Mesenchymal stem cell (in vitro differentiated cells and primary cell): ENCODE measurements at regions not wholly inside any gene's neighbourhood (a gene's known extent, or its start where the extent isn't known, plus 50 kb on each side); places are given as distances from the start of the nearest gene placed in this dataset.

Experiments
- DNase-seq: peaks from one replicate; pipeline ENCODE4 v3.0.0-alpha.2; 2013
- H2AFZ ChIP-seq: one replicate; pipeline ENCODE4 v1.6.1; 2013; ENCODE audit warnings: low read depth, mild to moderate bottlenecking, control low read depth, inconsistent platforms, low read length, moderate library complexity
- H2AK5ac ChIP-seq: 2 replicates; pipeline ENCODE4 v1.6.1; 2013; ENCODE audit warnings: low read length, moderate library complexity, mild to moderate bottlenecking, inconsistent platforms; ENCODE audit not compliant: severe bottlenecking
- H2BK120ac ChIP-seq: one replicate; pipeline ENCODE4 v1.6.1; 2013; ENCODE audit warnings: low read depth, mild to moderate bottlenecking, inconsistent platforms, low read length, moderate library complexity
- H2BK12ac ChIP-seq, 2 experiments: one replicate each; pipeline ENCODE4 v1.6.1; 2013; ENCODE audit warnings: inconsistent platforms in 2 of 2, low read length in 2 of 2, mild to moderate bottlenecking in 2 of 2, moderate library complexity in 2 of 2, control low read depth in 1 of 2
- H2BK15ac ChIP-seq: one replicate; pipeline ENCODE4 v1.6.1; 2013; ENCODE audit warnings: mild to moderate bottlenecking, low read depth, inconsistent platforms; ENCODE audit not compliant: poor library complexity, severe bottlenecking
- H2BK5ac ChIP-seq: 2 replicates; pipeline ENCODE4 v1.6.1; 2013; ENCODE audit warnings: low read depth, mild to moderate bottlenecking, low read length, control low read depth, inconsistent platforms; ENCODE audit not compliant: poor library complexity, severe bottlenecking
- H3K14ac ChIP-seq, 2 experiments: one replicate each; pipeline ENCODE4 v1.6.1; 2013; ENCODE audit warnings: inconsistent platforms in 2 of 2, low read length in 2 of 2, control low read depth in 1 of 2, mild to moderate bottlenecking in 1 of 2, moderate library complexity in 1 of 2
- H3K18ac ChIP-seq, 2 experiments: one replicate each; pipeline ENCODE4 v1.6.1; 2013; ENCODE audit warnings: inconsistent platforms in 2 of 2, low read length in 2 of 2, control low read depth in 1 of 2, low read depth in 1 of 2, mild to moderate bottlenecking in 1 of 2
- H3K23ac ChIP-seq, 2 experiments: one replicate each; pipeline ENCODE4 v1.6.1; 2013; ENCODE audit warnings: inconsistent platforms in 2 of 2, low read length in 2 of 2, mild to moderate bottlenecking in 2 of 2, moderate library complexity in 2 of 2, control low read depth in 1 of 2
- H3K27ac ChIP-seq: 2 replicates; pipeline ENCODE4 v1.5.1; 2013; ENCODE audit warnings: mild to moderate bottlenecking, moderate library complexity, low read length, control low read depth, inconsistent platforms; ENCODE audit not compliant: poor library complexity, severe bottlenecking
- H3K27me3 ChIP-seq, 2 experiments: 2 replicates each; pipeline versions ENCODE4 v1.6.1 to v1.7.0; 2013; ENCODE audit warnings: low read length in 2 of 2, mild to moderate bottlenecking in 2 of 2, moderate library complexity in 2 of 2, control low read depth in 1 of 2, inconsistent platforms in 1 of 2; ENCODE audit not compliant: control insufficient read depth in 1 of 2, insufficient read depth in 1 of 2
- H3K36me3 ChIP-seq, 2 experiments: 2 replicates each; pipeline versions ENCODE4 v1.6.1 to v1.7.0; 2013; ENCODE audit warnings: low read length in 2 of 2, control low read depth in 1 of 2, inconsistent platforms in 1 of 2, low read depth in 1 of 2, mild to moderate bottlenecking in 1 of 2; ENCODE audit not compliant: insufficient read depth in 2 of 2, control insufficient read depth in 1 of 2
- H3K4ac ChIP-seq, 2 experiments: one replicate each; pipeline ENCODE4 v1.6.1; 2013; ENCODE audit warnings: inconsistent platforms in 2 of 2, low read length in 2 of 2, mild to moderate bottlenecking in 2 of 2, moderate library complexity in 2 of 2, control low read depth in 1 of 2, low read depth in 1 of 2
- H3K4me1 ChIP-seq: 2 replicates; pipeline ENCODE4 v1.6.1; 2013; ENCODE audit warnings: low read depth, low read length, control low read depth; ENCODE audit not compliant: control insufficient read depth, insufficient read depth
- H3K4me2 ChIP-seq: 2 replicates; pipeline ENCODE4 v1.6.1; 2013; ENCODE audit warnings: low read length, mild to moderate bottlenecking, inconsistent platforms; ENCODE audit not compliant: poor library complexity, severe bottlenecking
- H3K4me3 ChIP-seq, 2 experiments: 2 replicates each; pipeline versions ENCODE4 v1.5.1 to v1.7.0; 2013; ENCODE audit warnings: low read length in 2 of 2, mild to moderate bottlenecking in 2 of 2, control low read depth in 1 of 2, low read depth in 1 of 2; ENCODE audit not compliant: insufficient read depth in 1 of 2
- H3K79me1 ChIP-seq: replicated peaks from 2 replicates; pipeline ENCODE4 v1.6.1; 2013; ENCODE audit warnings: mild to moderate bottlenecking, control low read depth, low read length, inconsistent platforms; ENCODE audit not compliant: poor library complexity, severe bottlenecking
- H3K9ac ChIP-seq: 2 replicates; pipeline ENCODE4 v1.7.0; 2013; ENCODE audit warnings: mild to moderate bottlenecking, low read length, moderate library complexity
- H3K9me3 ChIP-seq: 2 replicates; pipeline ENCODE4 v1.7.0; 2013; ENCODE audit warnings: mild to moderate bottlenecking, low read length; ENCODE audit not compliant: control insufficient read depth
- H4K8ac ChIP-seq: one replicate; pipeline ENCODE4 v1.6.1; 2013; ENCODE audit warnings: inconsistent platforms, mild to moderate bottlenecking, low read length, moderate library complexity
- H4K91ac ChIP-seq: one replicate; pipeline ENCODE4 v1.6.1; 2013; ENCODE audit warnings: mild to moderate bottlenecking, low read length, inconsistent platforms
- WGBS: methylation state at CpG from one replicate; pipeline ENCODE4 v1.1.7; 2013; ENCODE audit warnings: mixed read lengths; 5-methylcytosine and 5-hydroxymethylcytosine counted together

DNA sequence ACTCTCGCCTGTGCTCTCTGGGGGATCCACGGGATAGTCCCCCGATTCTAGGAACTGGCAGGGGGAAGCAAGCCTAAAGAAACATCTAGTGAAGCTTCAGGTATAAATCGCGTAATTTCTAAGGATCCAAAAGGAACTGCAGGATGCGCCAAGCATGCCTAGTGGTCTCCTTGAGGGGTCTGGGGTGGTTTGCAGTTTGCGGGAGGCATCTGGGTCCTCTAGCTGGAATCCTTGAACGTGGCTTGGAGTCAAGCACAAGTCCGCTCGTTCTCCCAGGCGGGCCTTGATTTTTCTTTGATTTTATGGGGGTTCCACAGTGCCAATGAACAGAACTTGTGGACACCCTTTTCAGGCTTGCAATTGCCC lies 1000.5 kb downstream of the KCNJ18 start:
- Histone ChIP-seq H2AK5ac (no peak overlapping the region), H3K9me3 (no peaks in the 10 kb centered on the region), H3K23ac (no peak overlapping the region), H3K4me3 (no peak overlapping the region), H3K4ac (no peak overlapping the region), H2BK120ac (no peak overlapping the region), H4K8ac (no peak overlapping the region), H3K9ac (no peak overlapping the region), H4K91ac (no peak overlapping the region), H3K79me1 (no peaks in the 10 kb centered on the region), H2BK5ac (no peak overlapping the region), H3K36me3 (no peaks in the 10 kb centered on the region), H2BK15ac (no peak overlapping the region), H3K27me3 (no peaks in the 10 kb centered on the region), H2BK12ac (no peak overlapping the region), H2AFZ (no peak overlapping the region), H3K4me1 (no peaks in the 10 kb centered on the region), H3K27ac (no peak overlapping the region), H3K14ac (no peak overlapping the region), H3K4me2 (no peak overlapping the region), H3K18ac (no peak overlapping the region)
- no peak for DNase-seq
- 88% methylated on average over 11 of the region's 11 CpGs for WGBS

GRCh38 chr17:22694362-22695227 lies 1002.3 kb downstream of the KCNJ18 start:
- Histone ChIP-seq H3K4me1 (no peaks in the 10 kb centered on the region), H3K79me1 (no peaks in the 10 kb centered on the region), H3K14ac (no peak overlapping the region), H2BK120ac (no peak overlapping the region), H3K36me3 (no peaks in the 10 kb centered on the region), H3K27ac (no peak overlapping the region), H3K18ac (no peak overlapping the region), H2BK12ac (no peak overlapping the region), H3K4ac (no peak overlapping the region), H4K91ac (no peak overlapping the region), H3K4me3 (no peak overlapping the region), H2AFZ (no peak overlapping the region), H4K8ac (no peak overlapping the region), H3K23ac (no peak overlapping the region), H2BK5ac (no peak overlapping the region), H2BK15ac (no peak overlapping the region), H3K4me2 (no peak overlapping the region), H3K9ac (no peak overlapping the region), H3K9me3 (no peaks in the 10 kb centered on the region), H3K27me3 (no peaks in the 10 kb centered on the region), H2AK5ac (no peak overlapping the region)
- WGBS, result 92% methylated on average over 33 of the region's 33 CpGs
- no peak for DNase-seq

DNA sequence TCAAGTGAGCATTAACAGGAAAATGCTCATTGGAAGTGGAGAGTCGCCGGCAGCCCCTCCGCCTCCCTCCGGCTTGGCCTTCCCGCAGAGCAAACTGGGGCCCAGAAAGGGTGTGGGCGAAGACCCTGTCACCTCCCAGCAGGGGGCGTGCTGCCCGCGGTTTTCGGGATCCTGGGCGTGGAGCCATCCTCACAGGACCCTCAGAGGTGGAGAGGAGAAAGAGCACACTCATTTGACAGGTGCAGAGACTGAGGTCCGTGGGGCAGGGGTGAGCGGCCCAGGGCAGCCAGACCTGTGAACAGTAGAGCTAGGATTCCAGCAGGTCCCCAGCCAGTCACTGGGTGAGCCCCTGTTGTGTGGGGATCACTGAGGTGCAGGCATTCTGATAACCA lies 1002.9 kb downstream of the KCNJ18 start:
- Histone ChIP-seq H3K27ac (no peak overlapping the region), H4K8ac (no peak overlapping the region), H3K14ac (no peak overlapping the region), H3K4me1 (no peaks in the 10 kb centered on the region), H2BK5ac (no peak overlapping the region), H3K9me3 (no peaks in the 10 kb centered on the region), H3K4ac (no peak overlapping the region), H3K27me3 (no peaks in the 10 kb centered on the region), H2BK12ac (no peak overlapping the region), H2AFZ (no peak overlapping the region), H4K91ac (no peak overlapping the region), H3K18ac (no peak overlapping the region), H3K4me2 (no peak overlapping the region), H3K23ac (no peak overlapping the region), H3K79me1 (no peaks in the 10 kb centered on the region), H2BK15ac (no peak overlapping the region), H2BK120ac (no peak overlapping the region), H3K4me3 (no peak overlapping the region), H3K9ac (no peak overlapping the region), H2AK5ac (no peak overlapping the region), H3K36me3 (no peaks in the 10 kb centered on the region)
- DNase-seq, result no peak
- 82% methylated on average over 13 of the region's 13 CpGs for WGBS

DNA sequence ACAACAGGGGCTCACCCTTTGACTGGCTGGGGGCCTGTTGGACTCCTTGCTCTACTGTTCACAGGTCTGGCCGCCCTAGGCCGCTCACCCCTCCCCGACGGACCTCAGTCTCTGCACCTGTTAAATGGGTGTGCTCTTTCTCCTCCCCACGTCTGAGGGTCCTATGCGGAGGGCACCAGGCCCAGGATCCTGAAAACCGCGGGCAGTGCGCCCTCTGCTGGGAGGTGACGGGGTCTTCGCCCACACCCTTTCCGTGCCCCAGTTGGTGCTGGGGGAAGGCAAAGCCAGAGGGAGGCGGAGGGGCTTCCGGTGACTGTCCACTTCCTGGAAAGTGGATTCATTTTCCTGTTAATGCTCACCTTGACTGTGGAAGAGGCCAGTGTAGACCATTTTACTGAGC lies 1010.9 kb downstream of the KCNJ18 start:
- no peak overlapping the region for H2BK12ac ChIP-seq
- no peak overlapping the region for H2BK5ac ChIP-seq
- 82% methylated on average over 14 of the region's 14 CpGs for WGBS
- H3K9me3 ChIP-seq, result no peaks in the 10 kb centered on the region
- no peaks in the 10 kb centered on the region for H3K27me3 ChIP-seq
- no peak overlapping the region for H3K4ac ChIP-seq
- no peak overlapping the region for H3K14ac ChIP-seq
- H3K9ac ChIP-seq, result no peak overlapping the region
- H4K8ac ChIP-seq, result no peak overlapping the region
- no peak overlapping the region for H2AFZ ChIP-seq
- H2BK120ac ChIP-seq, result no peak overlapping the region
- H3K4me3 ChIP-seq, result no peak overlapping the region
- H3K4me1 ChIP-seq, result no peaks in the 10 kb centered on the region
- no peak overlapping the region for H4K91ac ChIP-seq
- no peaks in the 10 kb centered on the region for H3K79me1 ChIP-seq
- H3K4me2 ChIP-seq, result no peak overlapping the region
- no peak overlapping the region for H3K27ac ChIP-seq
- H2AK5ac ChIP-seq, result no peak overlapping the region
- DNase-seq, result no peak
- H3K23ac ChIP-seq, result no peak overlapping the region
- no peak overlapping the region for H3K18ac ChIP-seq
- no peak overlapping the region for H2BK15ac ChIP-seq
- H3K36me3 ChIP-seq, result no peaks in the 10 kb centered on the region
